ENCODE measurements at regions not wholly inside any gene's neighbourhood (a gene's known extent, or its start where the extent isn't known, plus 50 kb on each side); places are given as distances from the start of the nearest gene placed in this dataset.

DNA sequence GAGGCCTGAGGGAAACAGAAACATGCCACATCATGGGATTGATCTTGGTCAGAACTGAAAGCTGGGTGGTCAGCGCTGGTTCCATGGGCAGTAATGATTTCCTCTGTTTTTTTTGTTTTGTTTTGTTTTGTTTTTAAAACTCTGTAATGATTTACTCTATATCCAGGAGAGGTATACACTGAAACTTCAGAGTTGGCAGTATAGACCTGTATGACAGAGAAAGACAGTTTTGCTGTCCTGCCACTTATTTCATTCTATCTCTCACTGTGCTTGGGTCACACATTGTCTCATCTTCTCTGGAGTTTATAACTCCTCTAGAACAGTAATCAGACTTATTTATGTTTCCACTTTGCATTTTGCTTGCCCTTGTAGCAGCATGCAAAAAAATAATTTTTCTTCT, 105.1 kb upstream of the SLITRK1 start:
- TF ChIP-seq POLR2A (IDR thresholded peaks at IDR 0.05; ENCODE audit: low read depth, low read length): no peak
- TF ChIP-seq TAF1 (IDR thresholded peaks at IDR 0.05; ENCODE audit: borderline replicate concordance, low read depth, low read length): no peak
